Loucy (cell line): ENCODE measurements at regions not wholly inside any gene's neighbourhood (a gene's known extent, or its start where the extent isn't known, plus 50 kb on each side); places are given as distances from the start of the nearest gene placed in this dataset.

Source experiments
- CTCF ChIP-seq: fragments of 200-600 bp; sonication (generic); conservative IDR thresholded peaks from 2 replicates; pipeline ENCODE4 v1.5.1; 2014; ENCODE audit warnings: mild to moderate bottlenecking, antibody characterized with exemption, low read length
- EZH2phosphoT487 ChIP-seq: fragments of 200-600 bp; IDR thresholded peaks from 2 replicates; pipeline ENCODE4 v1.6.1; 2018; ENCODE audit warnings: antibody characterized with exemption, mild to moderate bottlenecking, moderate library complexity, borderline replicate concordance

DNA sequence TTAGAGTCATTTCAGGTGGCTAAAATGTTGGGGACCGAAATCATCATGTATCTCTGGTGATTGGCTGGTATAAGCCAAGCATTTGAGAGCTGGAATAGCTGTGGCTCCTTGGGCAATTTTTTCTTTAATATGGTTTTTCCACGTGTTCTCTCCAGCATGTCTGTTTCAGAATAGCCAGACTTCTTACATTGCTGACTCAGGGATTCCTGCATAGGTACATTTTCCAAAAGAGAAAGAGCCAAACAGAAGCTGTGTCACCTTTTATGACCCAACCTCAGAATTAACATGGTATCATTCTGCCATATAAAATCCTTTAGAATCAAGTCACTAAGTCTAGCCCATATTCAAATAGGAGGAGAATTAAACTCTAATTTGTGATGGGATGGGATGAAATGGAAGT, 74.8 kb upstream of the TSLP start:
- no peak for TF ChIP-seq CTCF
- no peak for TF ChIP-seq EZH2phosphoT487
